GF-D8 (cell line): ENCODE measurements at regions not wholly inside any gene's neighbourhood (a gene's known extent, or its start where the extent isn't known, plus 50 kb on each side); places are given as distances from the start of the nearest gene placed in this dataset.
"Not testable (repeated sequence)": the region's sequence is repeated elsewhere in the genome, so short reads cannot be mapped to it uniquely, and the experiment has no call there.

Experiments used
- DNase-seq: peaks from one replicate; lab custom pipeline; 2025; lab: John Stamatoyannopoulos, UW

GRCh38 chr4:23084559-23085248 is 392.0 kb downstream of the GBA3 start:
- DNase-seq: no peak

DNA sequence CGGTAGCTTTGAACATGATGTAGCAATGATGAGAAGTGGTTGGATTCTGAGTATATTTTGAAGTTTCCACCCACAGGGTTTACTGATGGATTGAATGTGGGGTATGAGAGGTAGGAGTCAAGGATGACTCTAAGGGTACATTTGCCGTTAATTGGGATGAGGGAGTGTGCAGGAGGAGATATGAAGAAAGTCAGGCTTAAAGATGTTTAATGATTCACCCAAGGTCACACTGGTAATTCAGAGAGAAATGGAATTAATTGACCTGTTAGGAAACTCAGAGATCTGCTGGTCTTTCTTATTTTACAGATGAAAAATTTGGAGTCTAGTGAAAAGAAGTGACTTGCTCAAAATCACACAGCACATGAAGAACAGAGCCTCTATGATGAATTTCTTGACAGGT is 390.7 kb downstream of the GBA3 start:
- DNase-seq: no peak

GRCh38 chr4:23080171-23080570 is 387.4 kb downstream of the GBA3 start:
- not testable (repeated sequence) for DNase-seq

DNA sequence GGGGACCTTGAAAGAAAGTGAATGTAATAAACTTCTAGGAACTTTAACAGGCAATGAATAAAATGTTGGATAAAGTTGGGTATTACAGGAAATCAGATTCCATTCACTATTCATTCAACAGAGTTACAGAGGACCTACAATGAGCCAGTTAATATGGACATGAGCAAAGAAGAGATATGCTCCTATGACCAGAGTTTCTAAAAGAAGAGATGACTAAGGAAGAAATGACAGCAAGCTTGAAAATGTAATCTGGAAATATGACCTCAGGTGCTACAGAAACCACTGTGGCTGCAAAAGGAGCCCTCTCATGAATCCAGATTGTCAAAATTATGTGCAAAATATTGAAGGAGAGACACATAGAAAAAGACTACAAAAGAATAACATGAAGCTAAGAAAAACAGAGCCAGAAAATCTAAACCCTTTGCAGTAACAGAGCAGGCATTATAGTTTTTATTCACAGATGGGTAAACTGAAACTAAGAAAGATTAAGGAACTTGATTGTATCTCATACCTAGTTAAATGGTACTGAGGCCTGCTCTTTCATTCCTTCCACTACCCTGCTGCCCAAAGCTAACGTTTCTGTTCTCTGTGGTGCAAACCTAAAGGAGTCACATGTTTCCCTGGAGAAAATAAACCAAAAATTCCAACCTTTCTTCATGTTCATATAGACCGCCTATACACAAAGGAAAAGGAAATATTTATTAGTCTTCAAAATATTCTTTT is 378.3 kb downstream of the GBA3 start:
- no peak for DNase-seq

GRCh38 chr4:23068756-23069155 is 376.0 kb downstream of the GBA3 start:
- no peak for DNase-seq

DNA sequence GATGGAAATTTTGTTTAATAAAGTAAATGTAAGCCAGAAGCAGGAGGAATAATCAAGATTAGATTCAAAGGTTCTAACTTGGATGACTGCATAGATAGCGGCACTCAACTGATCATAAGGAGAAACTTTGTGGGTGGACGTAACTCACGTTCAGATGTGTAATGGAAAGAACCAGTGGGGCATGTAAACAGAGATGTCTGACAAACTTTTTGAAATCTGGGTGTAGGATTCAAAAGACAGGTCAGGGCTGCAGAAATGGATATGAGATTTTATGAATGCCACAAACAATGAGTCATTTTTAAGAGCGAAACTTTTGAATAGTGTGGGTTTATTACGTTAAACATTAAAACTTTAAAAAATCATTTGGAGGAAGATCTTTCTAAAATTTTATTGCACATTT is 375.6 kb downstream of the GBA3 start:
- DNase-seq: no peak

- no peak for DNase-seq
Measured at GRCh38 chr4:23062188-23062587, 369.5 kb downstream of the GBA3 start.

GRCh38 chr4:23061431-23061830 is 368.7 kb downstream of the GBA3 start:
- DNase-seq: no peak

- DNase-seq: no peak
Measured at GRCh38 chr4:23060776-23061175, 368.0 kb downstream of the GBA3 start.

- DNase-seq: no peak
Measured at GRCh38 chr4:23058165-23058776, 365.5 kb downstream of the GBA3 start.

DNA sequence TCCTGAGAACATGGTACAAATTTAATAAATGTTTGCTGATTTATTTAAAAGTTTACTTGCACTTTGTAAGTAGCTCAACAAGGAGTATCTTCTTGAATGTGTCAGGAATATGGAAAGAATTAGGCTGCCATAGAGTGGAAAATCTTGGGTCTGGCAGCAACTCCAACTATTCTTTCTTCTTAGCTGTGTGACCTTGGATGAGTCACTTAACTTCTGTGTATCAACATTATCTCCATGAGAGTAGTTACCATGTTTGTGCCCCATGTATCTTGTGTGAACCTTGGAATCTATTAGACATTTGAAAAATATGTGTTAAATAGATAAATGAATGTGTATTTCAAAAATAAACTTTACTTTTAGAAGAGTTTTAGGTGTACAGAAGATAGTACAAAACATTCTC is 348.8 kb downstream of the GBA3 start:
- DNase-seq: no peak

GRCh38 chr4:23040539-23040938 is 347.8 kb downstream of the GBA3 start:
- DNase-seq: no peak

DNA sequence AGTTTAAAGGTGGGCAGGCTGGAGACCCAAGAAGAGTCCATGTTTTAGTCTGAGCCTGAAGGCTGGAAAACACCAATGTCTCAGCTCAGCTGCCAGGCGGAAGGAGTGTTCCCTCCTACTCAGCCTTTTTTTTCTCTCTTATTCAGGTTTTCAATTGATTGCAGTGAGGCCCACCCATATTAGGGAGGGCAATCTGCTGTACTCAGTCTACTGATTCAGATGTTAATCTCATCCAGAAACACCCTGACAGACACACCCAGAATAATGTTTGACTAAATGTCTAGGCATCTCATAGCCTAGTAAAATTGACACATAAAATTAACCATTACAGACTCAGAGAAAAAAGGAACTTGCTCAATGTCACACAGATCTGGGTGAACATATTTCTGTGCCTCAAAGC is 347.1 kb downstream of the GBA3 start:
- DNase-seq: no peak

- DNase-seq: no peak
Measured at GRCh38 chr4:23038626-23039491, 346.1 kb downstream of the GBA3 start.

- no peak for DNase-seq
Measured at GRCh38 chr4:23036921-23037495, 344.3 kb downstream of the GBA3 start.

DNA sequence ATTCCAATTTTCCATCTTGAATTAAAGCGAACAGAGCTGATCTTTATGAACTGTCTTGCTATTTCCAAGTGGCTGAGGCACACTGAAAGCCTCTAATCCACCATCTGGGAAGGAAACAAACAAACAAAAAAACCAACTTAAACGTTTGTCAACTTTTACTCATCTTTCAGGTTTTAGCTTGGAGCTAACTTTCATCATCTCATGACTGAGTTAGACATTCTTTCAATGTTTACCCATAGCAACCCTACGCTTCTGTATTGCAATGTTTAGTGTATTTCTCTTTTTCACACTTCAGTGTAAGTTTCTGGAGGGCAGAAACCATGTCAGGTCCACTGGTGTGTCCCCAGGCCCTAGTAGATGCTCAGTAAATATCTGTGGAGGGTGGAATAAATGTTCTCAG is 343.8 kb downstream of the GBA3 start:
- DNase-seq: no peak

GRCh38 chr4:23035521-23036056 is 342.9 kb downstream of the GBA3 start:
- no peak for DNase-seq

GRCh38 chr4:23034731-23035130 is 342.0 kb downstream of the GBA3 start:
- no peak for DNase-seq

DNA sequence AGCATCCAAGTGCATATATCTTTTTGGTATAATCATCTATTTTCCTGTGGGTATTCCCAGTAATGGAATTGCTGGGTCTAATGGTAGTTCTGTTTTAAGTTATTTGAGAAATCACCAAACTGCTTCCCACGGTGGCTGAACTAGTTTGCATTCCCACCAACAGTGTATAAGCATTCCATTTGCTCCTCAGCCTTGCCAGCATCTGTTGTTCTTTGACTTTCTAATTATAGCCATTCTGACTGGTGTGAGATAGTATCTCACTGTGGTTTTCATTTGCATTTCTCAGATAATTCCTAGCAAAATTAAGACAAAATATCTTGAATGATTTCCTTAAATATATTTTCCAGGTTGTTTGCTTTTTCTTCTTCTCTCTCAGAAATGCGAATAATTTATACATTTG is 341.1 kb downstream of the GBA3 start:
- DNase-seq: no peak

GRCh38 chr4:23028875-23029274 is 336.1 kb downstream of the GBA3 start:
- no peak for DNase-seq

- DNase-seq: no peak
Measured at GRCh38 chr4:23023666-23024065, 330.9 kb downstream of the GBA3 start.

DNA sequence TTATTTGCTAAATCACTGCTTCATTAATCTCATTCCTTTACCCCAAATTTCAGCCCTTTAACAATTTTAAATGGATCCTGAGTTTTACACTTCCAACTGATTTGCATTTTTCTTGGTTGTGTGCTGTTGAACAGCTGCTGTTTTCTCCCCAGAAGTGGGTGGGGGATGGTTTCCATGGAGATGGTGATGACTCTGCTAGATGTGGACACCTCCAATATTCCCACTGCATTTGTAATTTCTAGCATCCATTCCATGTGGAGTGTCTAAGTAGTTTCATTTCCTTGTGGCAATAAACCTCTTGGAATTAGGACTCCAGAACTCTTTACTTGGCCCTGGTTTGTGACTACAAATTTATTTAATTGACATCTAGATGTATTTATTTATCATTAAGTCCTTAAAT is 330.4 kb downstream of the GBA3 start:
- DNase-seq: no peak
